ENCODE measurements at regions not wholly inside any gene's neighbourhood (a gene's known extent, or its start where the extent isn't known, plus 50 kb on each side); places are given as distances from the start of the nearest gene placed in this dataset.

GRCh38 chr17:77793146-77793970, 165.1 kb upstream of the TNRC6C start:
- POLR2A ChIA-PET: no interaction called here
- H3K27ac ChIP-seq (ENCODE audit: insufficient read depth in 1 of 2, low read depth in 1 of 2, low read length in 2 of 2, poor library complexity in 1 of 2, severe bottlenecking in 2 of 2): no peak overlapping the region
- no peak for DNase-seq
- CTCF ChIA-PET: no interaction called here
- H3K9me3 ChIP-seq (ENCODE audit: control extremely low read depth in 1 of 5, control insufficient read depth in 4 of 5, insufficient read depth in 2 of 5, low read depth in 1 of 5, low read length in 4 of 5): no peaks in the 10 kb centered on the region
- WGBS (ENCODE audit: insufficient coverage): 61% methylated on average over 39 of the region's 40 CpGs
- peaks cover 0 to 20% (median 9%) of the 10 kb centered on the region in 5 experiments for H3K27me3 ChIP-seq (replicated peaks in 2 of 5; ENCODE audit: control insufficient read depth in 4 of 5, insufficient read depth in 5 of 5, low read length in 4 of 5)
- peaks cover 0 to 11% (median 7%) of the 10 kb centered on the region in 4 experiments for H3K4me1 ChIP-seq (ENCODE audit: control extremely low read depth in 1 of 4, control insufficient read depth in 4 of 4, insufficient read depth in 4 of 4, low read length in 3 of 4)
- H3K4me3 ChIP-seq (ENCODE audit: control insufficient read depth in 1 of 7, extremely low read depth in 1 of 7, insufficient read depth in 4 of 7, low read depth in 2 of 7, low read length in 6 of 7): no peak overlapping the region
- H3K36me3 ChIP-seq (ENCODE audit: control insufficient read depth in 4 of 4, insufficient read depth in 4 of 4, low read length in 3 of 4): no peaks in the 10 kb centered on the region

GRCh38 chr17:77793971-77794235, 164.6 kb upstream of the TNRC6C start:
- 100% methylated on average over 1 of the region's 5 CpGs for WGBS (ENCODE audit: insufficient coverage)

GRCh38 chr17:77794846-77795245, 163.7 kb upstream of the TNRC6C start:
- CTCF ChIA-PET: no interaction called here
- H3K27me3 ChIP-seq (replicated peaks in 2 of 5; ENCODE audit: control insufficient read depth in 4 of 5, insufficient read depth in 5 of 5, low read length in 4 of 5): peaks cover 0 to 20% (median 9%) of the 10 kb centered on the region in 5 experiments

More at GRCh38 chr17:77793971-77794235, 164.6 kb upstream of the TNRC6C start:
- Histone ChIP-seq H3K27me3 (replicated peaks in 2 of 5; ENCODE audit: control insufficient read depth in 4 of 5, insufficient read depth in 5 of 5, low read length in 4 of 5) (peaks cover 0 to 20% (median 9%) of the 10 kb centered on the region in 5 experiments), H3K36me3 (ENCODE audit: control insufficient read depth in 4 of 4, insufficient read depth in 4 of 4, low read length in 3 of 4) (no peaks in the 10 kb centered on the region), H3K4me1 (ENCODE audit: control extremely low read depth in 1 of 4, control insufficient read depth in 4 of 4, insufficient read depth in 4 of 4, low read length in 3 of 4) (peaks cover 0 to 13% (median 8%) of the 10 kb centered on the region in 4 experiments), H3K27ac (ENCODE audit: insufficient read depth in 1 of 2, low read depth in 1 of 2, low read length in 2 of 2, poor library complexity in 1 of 2, severe bottlenecking in 2 of 2) (no peak overlapping the region), H3K9me3 (ENCODE audit: control extremely low read depth in 1 of 5, control insufficient read depth in 4 of 5, insufficient read depth in 2 of 5, low read depth in 1 of 5, low read length in 4 of 5) (no peaks in the 10 kb centered on the region), H3K4me3 (ENCODE audit: control insufficient read depth in 1 of 7, extremely low read depth in 1 of 7, insufficient read depth in 4 of 7, low read depth in 2 of 7, low read length in 6 of 7) (no peak overlapping the region)
- DNase-seq: no peak
- ChIA-PET CTCF (no interaction called here), POLR2A (no interaction called here)

GRCh38 chr17:77795685-77796084, 162.8 kb upstream of the TNRC6C start:
- CTCF ChIA-PET: no interaction called here
- peaks cover 0 to 23% (median 9%) of the 10 kb centered on the region in 5 experiments for H3K27me3 ChIP-seq (replicated peaks in 2 of 5; ENCODE audit: control insufficient read depth in 4 of 5, insufficient read depth in 5 of 5, low read length in 4 of 5)
- POLR2A ChIA-PET: no interaction called here
- 96% methylated on average over 2 of the region's 4 CpGs for WGBS (ENCODE audit: insufficient coverage)
- no peaks in the 10 kb centered on the region for H3K36me3 ChIP-seq (ENCODE audit: control insufficient read depth in 4 of 4, insufficient read depth in 4 of 4, low read length in 3 of 4)
- DNase-seq: no peak
- no peak overlapping the region for H3K4me3 ChIP-seq (ENCODE audit: control insufficient read depth in 1 of 7, extremely low read depth in 1 of 7, insufficient read depth in 4 of 7, low read depth in 2 of 7, low read length in 6 of 7)
- H3K27ac ChIP-seq (ENCODE audit: insufficient read depth in 1 of 2, low read depth in 1 of 2, low read length in 2 of 2, poor library complexity in 1 of 2, severe bottlenecking in 2 of 2): no peak overlapping the region
- H3K4me1 ChIP-seq (ENCODE audit: control extremely low read depth in 1 of 4, control insufficient read depth in 4 of 4, insufficient read depth in 4 of 4, low read length in 3 of 4): peaks cover 0 to 13% (median 8%) of the 10 kb centered on the region in 4 experiments
- H3K9me3 ChIP-seq (ENCODE audit: control extremely low read depth in 1 of 5, control insufficient read depth in 4 of 5, insufficient read depth in 2 of 5, low read depth in 1 of 5, low read length in 4 of 5): no peaks in the 10 kb centered on the region

More at GRCh38 chr17:77794846-77795245, 163.7 kb upstream of the TNRC6C start:
- Histone ChIP-seq H3K4me3 (ENCODE audit: control insufficient read depth in 1 of 7, extremely low read depth in 1 of 7, insufficient read depth in 4 of 7, low read depth in 2 of 7, low read length in 6 of 7) (peak overlapping the region in 1 of 7 experiments; percentile 6), H3K4me1 (ENCODE audit: control extremely low read depth in 1 of 4, control insufficient read depth in 4 of 4, insufficient read depth in 4 of 4, low read length in 3 of 4) (peaks cover 0 to 13% (median 8%) of the 10 kb centered on the region in 4 experiments), H3K36me3 (ENCODE audit: control insufficient read depth in 4 of 4, insufficient read depth in 4 of 4, low read length in 3 of 4) (no peaks in the 10 kb centered on the region), H3K27ac (ENCODE audit: insufficient read depth in 1 of 2, low read depth in 1 of 2, low read length in 2 of 2, poor library complexity in 1 of 2, severe bottlenecking in 2 of 2) (no peak overlapping the region), H3K9me3 (ENCODE audit: control extremely low read depth in 1 of 5, control insufficient read depth in 4 of 5, insufficient read depth in 2 of 5, low read depth in 1 of 5, low read length in 4 of 5) (no peaks in the 10 kb centered on the region)
- WGBS (ENCODE audit: insufficient coverage): 33% methylated on average over 5 of the region's 6 CpGs
- DNase-seq: no peak
- POLR2A ChIA-PET: no interaction called here

- Histone ChIP-seq H3K27me3 (replicated peaks in 2 of 5; ENCODE audit: control insufficient read depth in 4 of 5, insufficient read depth in 5 of 5, low read length in 4 of 5) (peaks cover 0 to 28% (median 14%) of the 10 kb centered on the region in 5 experiments), H3K36me3 (ENCODE audit: control insufficient read depth in 4 of 4, insufficient read depth in 4 of 4, low read length in 3 of 4) (no peaks in the 10 kb centered on the region), H3K4me3 (ENCODE audit: control insufficient read depth in 1 of 7, extremely low read depth in 1 of 7, insufficient read depth in 4 of 7, low read depth in 2 of 7, low read length in 6 of 7) (no peak overlapping the region), H3K9me3 (ENCODE audit: control extremely low read depth in 1 of 5, control insufficient read depth in 4 of 5, insufficient read depth in 2 of 5, low read depth in 1 of 5, low read length in 4 of 5) (no peaks in the 10 kb centered on the region), H3K4me1 (ENCODE audit: control extremely low read depth in 1 of 4, control insufficient read depth in 4 of 4, insufficient read depth in 4 of 4, low read length in 3 of 4) (peaks cover 0 to 13% (median 8%) of the 10 kb centered on the region in 4 experiments), H3K27ac (ENCODE audit: insufficient read depth in 1 of 2, low read depth in 1 of 2, low read length in 2 of 2, poor library complexity in 1 of 2, severe bottlenecking in 2 of 2) (no peak overlapping the region)
- WGBS (ENCODE audit: insufficient coverage): 94% methylated on average over 8 of the region's 9 CpGs
- ChIA-PET CTCF (no interaction called here), POLR2A (no interaction called here)
- no peak for DNase-seq
Observed at GRCh38 chr17:77796176-77796860, 162.2 kb upstream of the TNRC6C start.

- Histone ChIP-seq H3K27ac (ENCODE audit: insufficient read depth in 1 of 2, low read depth in 1 of 2, low read length in 2 of 2, poor library complexity in 1 of 2, severe bottlenecking in 2 of 2) (no peak overlapping the region), H3K36me3 (ENCODE audit: control insufficient read depth in 4 of 4, insufficient read depth in 4 of 4, low read length in 3 of 4) (no peaks in the 10 kb centered on the region), H3K9me3 (ENCODE audit: control extremely low read depth in 1 of 5, control insufficient read depth in 4 of 5, insufficient read depth in 2 of 5, low read depth in 1 of 5, low read length in 4 of 5) (no peaks in the 10 kb centered on the region), H3K4me1 (ENCODE audit: control extremely low read depth in 1 of 4, control insufficient read depth in 4 of 4, insufficient read depth in 4 of 4, low read length in 3 of 4) (peaks cover 0 to 27% (median 15%) of the 10 kb centered on the region in 4 experiments), H3K27me3 (replicated peaks in 2 of 5; ENCODE audit: control insufficient read depth in 4 of 5, insufficient read depth in 5 of 5, low read length in 4 of 5) (peaks cover 0 to 39% (median 25%) of the 10 kb centered on the region in 5 experiments), H3K4me3 (ENCODE audit: control insufficient read depth in 1 of 7, extremely low read depth in 1 of 7, insufficient read depth in 4 of 7, low read depth in 2 of 7, low read length in 6 of 7) (no peak overlapping the region)
- CTCF ChIA-PET: interaction anchor here (1.5 kb wide), 1 partner anchor 27 kb away, joined by 3 read pairs; no protein-coding TSS in a partner anchor
- DNase-seq: peak in 2 of 3 donors; percentile 36 to 53
- WGBS (ENCODE audit: insufficient coverage): 69% methylated on average over 4 of the region's 7 CpGs
- POLR2A ChIA-PET: no interaction called here
Observed at GRCh38 chr17:77798031-77798430, 160.5 kb upstream of the TNRC6C start.

GRCh38 chr17:77798481-77798880, 160.0 kb upstream of the TNRC6C start:
- H3K36me3 ChIP-seq (ENCODE audit: control insufficient read depth in 4 of 4, insufficient read depth in 4 of 4, low read length in 3 of 4): no peaks in the 10 kb centered on the region
- peaks cover 0 to 39% (median 24%) of the 10 kb centered on the region in 5 experiments for H3K27me3 ChIP-seq (replicated peaks in 2 of 5; ENCODE audit: control insufficient read depth in 4 of 5, insufficient read depth in 5 of 5, low read length in 4 of 5)
- ChIA-PET CTCF (interaction anchor here (1.5 kb wide), 1 partner anchor 27 kb away, joined by 3 read pairs; no protein-coding TSS in a partner anchor), POLR2A (no interaction called here)
- H3K9me3 ChIP-seq (ENCODE audit: control extremely low read depth in 1 of 5, control insufficient read depth in 4 of 5, insufficient read depth in 2 of 5, low read depth in 1 of 5, low read length in 4 of 5): no peaks in the 10 kb centered on the region
- no peak for DNase-seq
- 100% methylated on average over 4 of the region's 8 CpGs for WGBS (ENCODE audit: insufficient coverage)
- H3K27ac ChIP-seq (ENCODE audit: insufficient read depth in 1 of 2, low read depth in 1 of 2, low read length in 2 of 2, poor library complexity in 1 of 2, severe bottlenecking in 2 of 2): no peak overlapping the region
- H3K4me3 ChIP-seq (ENCODE audit: control insufficient read depth in 1 of 7, extremely low read depth in 1 of 7, insufficient read depth in 4 of 7, low read depth in 2 of 7, low read length in 6 of 7): no peak overlapping the region
- peaks cover 0 to 31% (median 17%) of the 10 kb centered on the region in 4 experiments for H3K4me1 ChIP-seq (ENCODE audit: control extremely low read depth in 1 of 4, control insufficient read depth in 4 of 4, insufficient read depth in 4 of 4, low read length in 3 of 4)
